T-helper 17 cell (primary cell): ENCODE measurements at regions not wholly inside any gene's neighbourhood (a gene's known extent, or its start where the extent isn't known, plus 50 kb on each side); places are given as distances from the start of the nearest gene placed in this dataset.
"Not testable (repeated sequence)": the region's sequence is repeated elsewhere in the genome, so short reads cannot be mapped to it uniquely, and the experiment has no call there.

Experiments
- ATAC-seq: fragments of 150-1000 bp; cut with Tn5 transposase; 2 replicates; pipeline ENCODE4 v1.10.0; 2021; ENCODE audit warnings: mild to moderate bottlenecking, moderate library complexity
- DNase-seq, 3 donors: peaks; one replicate each; pipeline versions ENCODE4 v3.0.0 to v3.0.0-alpha.2; 2020 to 2021
- H3K9me3 ChIP-seq: one replicate; pipeline ENCODE4 v1.7.0; 2013; ENCODE audit warnings: low read length, mild to moderate bottlenecking; ENCODE audit not compliant: control insufficient read depth, poor library complexity, severe bottlenecking
- H3K27ac Mint-ChIP-seq: one replicate; pipeline ENCODE4 v1.8.0; 2022; ENCODE audit warnings: mild to moderate bottlenecking, moderate library complexity, mixed read lengths
- H3K27me3 Mint-ChIP-seq: one replicate; pipeline ENCODE4 v1.8.0; 2022; ENCODE audit warnings: mixed read lengths
- H3K36me3 Mint-ChIP-seq: one replicate; pipeline ENCODE4 v1.8.0; 2022; ENCODE audit warnings: low read depth, mixed read lengths
- H3K4me1 Mint-ChIP-seq: one replicate; pipeline ENCODE4 v1.8.0; 2022; ENCODE audit warnings: mild to moderate bottlenecking, mixed read lengths
- H3K4me3 Mint-ChIP-seq: one replicate; pipeline ENCODE4 v1.8.0; 2022; ENCODE audit warnings: mild to moderate bottlenecking, moderate library complexity, mixed read lengths

DNA sequence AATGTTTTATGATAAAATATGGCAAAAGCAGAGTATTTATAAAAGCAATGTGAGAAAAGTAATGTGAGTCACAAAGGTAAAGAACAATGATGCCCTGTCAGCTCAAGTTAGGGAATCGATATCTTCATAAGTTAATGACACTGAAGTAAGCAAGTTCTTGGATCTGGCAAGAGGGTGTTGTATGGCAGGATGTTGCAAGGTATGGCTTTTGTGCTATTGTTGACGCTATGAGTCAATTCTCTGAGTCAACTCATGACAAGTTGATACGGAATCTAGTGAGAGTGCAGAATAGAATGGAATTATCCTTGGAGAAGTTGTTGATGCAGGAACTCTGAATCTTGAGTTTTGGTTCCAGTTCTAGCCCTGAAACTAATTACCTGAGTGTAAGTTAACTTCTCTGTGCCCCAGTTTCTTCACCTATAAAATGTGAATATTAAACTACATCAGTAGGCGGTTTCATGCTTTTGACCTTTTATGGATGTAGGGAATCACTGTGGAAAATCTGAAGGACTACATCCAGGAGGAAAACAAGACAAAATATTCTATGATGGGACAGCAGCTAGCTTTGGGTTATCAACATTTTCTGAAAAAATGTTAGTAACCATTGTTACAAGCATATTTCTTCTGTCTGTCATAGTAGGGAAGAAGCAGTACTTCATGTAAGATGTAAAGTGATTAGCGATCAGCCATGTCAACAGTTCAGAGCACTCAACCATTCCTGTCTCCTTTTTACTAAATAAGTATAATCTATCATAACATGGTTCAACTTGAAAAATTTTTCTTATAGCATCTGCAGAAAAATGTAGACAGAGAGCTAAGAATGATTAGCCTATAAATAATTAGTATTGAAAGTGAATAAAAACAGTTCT, 96.9 kb downstream of the ATP6V1G3 start:
- peaks cover 5% of the 10 kb centered on the region for H3K36me3 Mint-ChIP-seq
- no peak for ATAC-seq
- H3K4me1 Mint-ChIP-seq, result peaks cover 3% of the 10 kb centered on the region
- peaks cover 12% of the 10 kb centered on the region for H3K27me3 Mint-ChIP-seq
- H3K4me3 Mint-ChIP-seq, result no peak overlapping the region
- H3K27ac Mint-ChIP-seq, result no peak overlapping the region
- H3K9me3 ChIP-seq, result no peaks in the 10 kb centered on the region
- DNase-seq, result no peak

GRCh38 chr1:198440842-198441241, 99.6 kb downstream of the ATP6V1G3 start:
- Mint-ChIP-seq H3K4me3 (no peak overlapping the region), H3K4me1 (peaks cover 3% of the 10 kb centered on the region), H3K27me3 (peaks cover 11% of the 10 kb centered on the region), H3K36me3 (peaks cover 5% of the 10 kb centered on the region), H3K27ac (no peak overlapping the region)
- ATAC-seq (no peak), DNase-seq (no peak)
- no peaks in the 10 kb centered on the region for H3K9me3 ChIP-seq

- H3K4me3 Mint-ChIP-seq, result no peak overlapping the region
Measured at GRCh38 chr1:198437332-198437731, 103.1 kb downstream of the ATP6V1G3 start.

GRCh38 chr1:198436276-198436675, 104.2 kb downstream of the ATP6V1G3 start:
- Mint-ChIP-seq H3K36me3 (peaks cover 2% of the 10 kb centered on the region), H3K27ac (no peak overlapping the region), H3K27me3 (peaks cover 11% of the 10 kb centered on the region), H3K4me1 (peaks cover 3% of the 10 kb centered on the region), H3K4me3 (no peak overlapping the region)
- DNase-seq (no peak), ATAC-seq (no peak)
- no peaks in the 10 kb centered on the region for H3K9me3 ChIP-seq

More at GRCh38 chr1:198437332-198437731, 103.1 kb downstream of the ATP6V1G3 start:
- Mint-ChIP-seq H3K36me3 (peaks cover 2% of the 10 kb centered on the region), H3K27ac (no peak overlapping the region), H3K27me3 (peaks cover 11% of the 10 kb centered on the region), H3K4me1 (peaks cover 3% of the 10 kb centered on the region)
- DNase-seq (no peak), ATAC-seq (no peak)
- no peaks in the 10 kb centered on the region for H3K9me3 ChIP-seq

DNA sequence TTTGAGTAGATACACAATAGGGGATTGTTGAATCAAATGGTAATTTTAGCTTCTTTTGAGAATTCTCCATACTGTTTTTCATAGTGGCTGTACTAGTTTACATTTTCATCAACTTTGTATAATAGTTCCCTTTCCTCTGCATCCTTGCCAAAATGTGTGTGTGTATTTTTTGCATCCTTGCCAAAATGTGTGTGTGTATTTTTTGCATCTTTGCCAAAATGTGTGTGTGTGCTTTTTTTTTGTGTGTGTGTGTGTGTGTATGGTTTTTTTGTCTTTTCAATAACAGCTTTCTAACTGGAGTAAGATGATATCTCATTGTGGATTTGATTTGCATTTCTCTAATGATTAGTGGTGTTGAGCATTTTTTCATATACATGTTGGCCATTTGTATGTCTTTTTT, 105.4 kb downstream of the ATP6V1G3 start:
- Mint-ChIP-seq H3K36me3 (peaks cover 2% of the 10 kb centered on the region), H3K27ac (no peak overlapping the region), H3K27me3 (peaks cover 11% of the 10 kb centered on the region), H3K4me1 (peaks cover 3% of the 10 kb centered on the region), H3K4me3 (no peak overlapping the region)
- no peak for DNase-seq
- H3K9me3 ChIP-seq, result no peaks in the 10 kb centered on the region
- no peak for ATAC-seq

- ATAC-seq, result no peak
- H3K4me1 Mint-ChIP-seq, result no peaks in the 10 kb centered on the region
- H3K9me3 ChIP-seq, result no peaks in the 10 kb centered on the region
- H3K4me3 Mint-ChIP-seq, result no peak overlapping the region
- H3K27ac Mint-ChIP-seq, result no peak overlapping the region
- DNase-seq, result no peak
- peaks cover 10% of the 10 kb centered on the region for H3K27me3 Mint-ChIP-seq
- H3K36me3 Mint-ChIP-seq, result no peaks in the 10 kb centered on the region
Measured at GRCh38 chr1:198424441-198424840, 116.0 kb downstream of the ATP6V1G3 start.

GRCh38 chr1:198423673-198424072, 116.8 kb downstream of the ATP6V1G3 start:
- Mint-ChIP-seq H3K27me3 (peaks cover 10% of the 10 kb centered on the region), H3K36me3 (no peaks in the 10 kb centered on the region), H3K4me3 (no peak overlapping the region), H3K27ac (no peak overlapping the region), H3K4me1 (no peaks in the 10 kb centered on the region)
- H3K9me3 ChIP-seq, result no peaks in the 10 kb centered on the region
- ATAC-seq (no peak), DNase-seq (no peak)

GRCh38 chr1:198417039-198417438, 123.4 kb downstream of the ATP6V1G3 start:
- no peaks in the 10 kb centered on the region for H3K36me3 Mint-ChIP-seq
- H3K9me3 ChIP-seq, result no peaks in the 10 kb centered on the region
- H3K4me3 Mint-ChIP-seq, result no peak overlapping the region
- no peaks in the 10 kb centered on the region for H3K4me1 Mint-ChIP-seq
- no peak overlapping the region for H3K27ac Mint-ChIP-seq
- ATAC-seq (no peak), DNase-seq (no peak)
- H3K27me3 Mint-ChIP-seq, result peaks cover 14% of the 10 kb centered on the region

DNA sequence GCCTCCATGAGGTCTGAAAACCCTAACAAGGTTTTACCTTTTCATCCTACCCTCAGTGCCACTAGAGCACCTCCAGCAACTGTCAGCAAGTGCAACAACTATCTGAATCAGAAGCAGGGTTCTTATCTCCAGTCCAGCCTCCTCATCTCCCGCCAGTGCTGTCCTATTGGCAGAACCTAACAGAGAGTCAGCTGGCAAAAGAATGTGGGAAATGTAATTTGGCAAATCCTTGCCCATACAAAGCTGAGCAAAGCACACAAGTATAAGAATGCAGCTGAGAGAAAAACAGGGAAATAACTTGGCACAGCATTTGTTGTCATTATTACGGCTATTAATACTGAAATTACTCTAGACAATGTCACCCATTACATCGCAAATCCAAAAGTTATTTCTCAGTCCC, 124.2 kb downstream of the ATP6V1G3 start:
- ATAC-seq, result no peak
- no peaks in the 10 kb centered on the region for H3K36me3 Mint-ChIP-seq
- H3K27ac Mint-ChIP-seq, result no peak overlapping the region
- no peaks in the 10 kb centered on the region for H3K4me1 Mint-ChIP-seq
- no peak overlapping the region for H3K4me3 Mint-ChIP-seq
- H3K9me3 ChIP-seq, result peaks cover 3% of the 10 kb centered on the region
- no peak for DNase-seq
- H3K27me3 Mint-ChIP-seq, result peaks cover 9% of the 10 kb centered on the region

GRCh38 chr1:198411240-198411639, 129.2 kb downstream of the ATP6V1G3 start:
- DNase-seq (no peak), ATAC-seq (no peak)
- Mint-ChIP-seq H3K27me3 (peaks cover 9% of the 10 kb centered on the region), H3K4me1 (no peaks in the 10 kb centered on the region), H3K27ac (no peak overlapping the region), H3K4me3 (no peak overlapping the region), H3K36me3 (no peaks in the 10 kb centered on the region)
- H3K9me3 ChIP-seq, result peaks cover 3% of the 10 kb centered on the region

- no peak for ATAC-seq
- H3K9me3 ChIP-seq, result peaks cover 3% of the 10 kb centered on the region
- DNase-seq, result no peak
- H3K27ac Mint-ChIP-seq, result no peak overlapping the region
- no peak overlapping the region for H3K4me3 Mint-ChIP-seq
- H3K36me3 Mint-ChIP-seq, result no peaks in the 10 kb centered on the region
- H3K27me3 Mint-ChIP-seq, result no peaks in the 10 kb centered on the region
- H3K4me1 Mint-ChIP-seq, result no peaks in the 10 kb centered on the region
Measured at GRCh38 chr1:198408716-198409115, 131.8 kb downstream of the ATP6V1G3 start.

DNA sequence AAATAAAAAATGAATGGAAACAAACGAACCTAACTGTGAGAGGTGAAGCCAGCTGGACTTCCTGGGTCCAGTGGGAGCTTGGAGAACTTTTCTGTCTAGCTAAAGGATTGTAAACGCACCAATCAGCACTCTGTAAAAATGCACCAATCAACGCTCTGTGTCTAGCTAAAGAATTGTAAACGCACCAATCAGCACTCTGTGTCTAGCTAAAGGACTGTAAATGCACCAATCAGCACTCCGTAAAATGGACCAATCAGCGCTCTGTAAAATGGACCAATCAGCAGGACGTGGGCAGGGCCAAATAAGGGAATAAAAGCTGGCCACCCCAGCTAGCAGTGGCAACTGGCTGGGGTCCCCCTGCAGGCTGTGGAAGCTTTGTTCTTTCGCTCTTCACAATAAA, 135.8 kb downstream of the ATP6V1G3 start:
- ATAC-seq, H3K9me3 ChIP-seq, H3K36me3 Mint-ChIP-seq, H3K4me3 Mint-ChIP-seq, H3K4me1 Mint-ChIP-seq, H3K27ac Mint-ChIP-seq, DNase-seq: not testable (repeated sequence)
- H3K27me3 Mint-ChIP-seq, result peaks cover 25% of the 10 kb centered on the region

GRCh38 chr1:198400063-198400462, 140.4 kb downstream of the ATP6V1G3 start:
- ATAC-seq, result no peak

GRCh38 chr1:198399452-198399851, 141.0 kb downstream of the ATP6V1G3 start:
- Mint-ChIP-seq H3K4me3 (no peak overlapping the region), H3K27me3 (peaks cover 32% of the 10 kb centered on the region), H3K4me1 (peaks cover 3% of the 10 kb centered on the region), H3K36me3 (no peaks in the 10 kb centered on the region), H3K27ac (no peak overlapping the region)
- ATAC-seq, result no peak
- no peaks in the 10 kb centered on the region for H3K9me3 ChIP-seq
- DNase-seq, result no peak

More at GRCh38 chr1:198400063-198400462, 140.4 kb downstream of the ATP6V1G3 start:
- Mint-ChIP-seq H3K4me1 (peaks cover 3% of the 10 kb centered on the region), H3K27me3 (peaks cover 32% of the 10 kb centered on the region), H3K36me3 (no peaks in the 10 kb centered on the region), H3K27ac (no peak overlapping the region), H3K4me3 (no peak overlapping the region)
- no peaks in the 10 kb centered on the region for H3K9me3 ChIP-seq
- DNase-seq, result no peak
